WTC11 (cell line): ENCODE measurements at regions not wholly inside any gene's neighbourhood (a gene's known extent, or its start where the extent isn't known, plus 50 kb on each side); places are given as distances from the start of the nearest gene placed in this dataset.

Experiments
- FOXJ3 ChIP-seq: sonication (generic); formaldehyde crosslinking; IDR thresholded peaks from 2 replicates; pipeline ENCODE4 v1.9.0; 2021; ENCODE audit warnings: missing genetic modification reagents, mild to moderate bottlenecking, borderline replicate concordance
- FOXP1 ChIP-seq: sonication (generic); formaldehyde crosslinking; IDR thresholded peaks from 2 replicates; pipeline ENCODE4 v1.8.0; 2022; ENCODE audit warnings: missing genetic modification reagents, mild to moderate bottlenecking, moderate library complexity, borderline replicate concordance
- HMGA2 ChIP-seq: fragments of 250-450 bp; sonication (Bioruptor Pico); IDR thresholded peaks from 2 replicates; pipeline ENCODE4 v1.4.0; 2021; ENCODE audit warnings: mild to moderate bottlenecking, moderate library complexity
- IRF2 ChIP-seq: sonication (generic); formaldehyde crosslinking; IDR thresholded peaks from 2 replicates; pipeline ENCODE4 v1.8.0; 2022; ENCODE audit warnings: low read depth, missing genetic modification reagents, borderline replicate concordance
- MXD4 ChIP-seq: fragments of 250-450 bp; sonication (Bioruptor Pico); IDR thresholded peaks from 2 replicates; pipeline ENCODE4 v1.8.0; 2021; ENCODE audit warnings: mild to moderate bottlenecking, moderate library complexity, borderline replicate concordance
- TEAD4 ChIP-seq: sonication (generic); formaldehyde crosslinking; IDR thresholded peaks from 2 replicates; pipeline ENCODE4 v1.8.0; 2022; ENCODE audit warnings: mild to moderate bottlenecking, missing genetic modification reagents
- TF ChIP-seq, protein P1 (sequence below): fragments of 200-600 bp; IDR thresholded peaks from 2 replicates; pipeline ENCODE4 v1.8.0; 2022; ENCODE audit warnings: antibody characterized with exemption
- TF ChIP-seq, protein P2 (sequence below): sonication (generic); formaldehyde crosslinking; IDR thresholded peaks from 2 replicates; pipeline ENCODE4 v1.8.0; 2023; ENCODE audit warnings: mild to moderate bottlenecking, missing genetic modification reagents
- TF ChIP-seq, protein P3 (sequence below): sonication (generic); formaldehyde crosslinking; IDR thresholded peaks from 2 replicates; pipeline ENCODE4 v1.8.1; 2023; ENCODE audit warnings: mild to moderate bottlenecking, missing genetic modification reagents

DNA sequence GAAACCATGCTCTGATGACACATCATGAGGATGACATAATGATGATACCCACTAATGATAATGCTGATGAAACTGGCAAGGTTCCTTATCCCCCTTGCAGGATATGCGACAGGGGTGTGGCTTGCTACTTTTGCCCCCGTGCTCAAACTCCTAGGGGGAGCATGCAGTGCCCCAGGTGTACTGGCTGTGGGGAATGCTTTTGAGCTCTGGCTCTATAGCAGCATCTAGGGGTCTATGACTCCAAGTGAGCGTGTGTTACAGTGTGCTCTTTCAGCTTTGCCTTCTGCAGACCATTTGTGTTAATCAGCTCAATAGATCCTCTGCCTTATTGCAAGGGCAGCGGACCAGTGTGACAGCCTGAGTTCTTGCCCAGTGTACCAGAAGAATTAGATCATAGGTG is 1239.5 kb downstream of the SI start:
- TF ChIP-seq, protein P1, sequence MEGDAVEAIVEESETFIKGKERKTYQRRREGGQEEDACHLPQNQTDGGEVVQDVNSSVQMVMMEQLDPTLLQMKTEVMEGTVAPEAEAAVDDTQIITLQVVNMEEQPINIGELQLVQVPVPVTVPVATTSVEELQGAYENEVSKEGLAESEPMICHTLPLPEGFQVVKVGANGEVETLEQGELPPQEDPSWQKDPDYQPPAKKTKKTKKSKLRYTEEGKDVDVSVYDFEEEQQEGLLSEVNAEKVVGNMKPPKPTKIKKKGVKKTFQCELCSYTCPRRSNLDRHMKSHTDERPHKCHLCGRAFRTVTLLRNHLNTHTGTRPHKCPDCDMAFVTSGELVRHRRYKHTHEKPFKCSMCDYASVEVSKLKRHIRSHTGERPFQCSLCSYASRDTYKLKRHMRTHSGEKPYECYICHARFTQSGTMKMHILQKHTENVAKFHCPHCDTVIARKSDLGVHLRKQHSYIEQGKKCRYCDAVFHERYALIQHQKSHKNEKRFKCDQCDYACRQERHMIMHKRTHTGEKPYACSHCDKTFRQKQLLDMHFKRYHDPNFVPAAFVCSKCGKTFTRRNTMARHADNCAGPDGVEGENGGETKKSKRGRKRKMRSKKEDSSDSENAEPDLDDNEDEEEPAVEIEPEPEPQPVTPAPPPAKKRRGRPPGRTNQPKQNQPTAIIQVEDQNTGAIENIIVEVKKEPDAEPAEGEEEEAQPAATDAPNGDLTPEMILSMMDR = no peak
- TF ChIP-seq, protein P2, sequence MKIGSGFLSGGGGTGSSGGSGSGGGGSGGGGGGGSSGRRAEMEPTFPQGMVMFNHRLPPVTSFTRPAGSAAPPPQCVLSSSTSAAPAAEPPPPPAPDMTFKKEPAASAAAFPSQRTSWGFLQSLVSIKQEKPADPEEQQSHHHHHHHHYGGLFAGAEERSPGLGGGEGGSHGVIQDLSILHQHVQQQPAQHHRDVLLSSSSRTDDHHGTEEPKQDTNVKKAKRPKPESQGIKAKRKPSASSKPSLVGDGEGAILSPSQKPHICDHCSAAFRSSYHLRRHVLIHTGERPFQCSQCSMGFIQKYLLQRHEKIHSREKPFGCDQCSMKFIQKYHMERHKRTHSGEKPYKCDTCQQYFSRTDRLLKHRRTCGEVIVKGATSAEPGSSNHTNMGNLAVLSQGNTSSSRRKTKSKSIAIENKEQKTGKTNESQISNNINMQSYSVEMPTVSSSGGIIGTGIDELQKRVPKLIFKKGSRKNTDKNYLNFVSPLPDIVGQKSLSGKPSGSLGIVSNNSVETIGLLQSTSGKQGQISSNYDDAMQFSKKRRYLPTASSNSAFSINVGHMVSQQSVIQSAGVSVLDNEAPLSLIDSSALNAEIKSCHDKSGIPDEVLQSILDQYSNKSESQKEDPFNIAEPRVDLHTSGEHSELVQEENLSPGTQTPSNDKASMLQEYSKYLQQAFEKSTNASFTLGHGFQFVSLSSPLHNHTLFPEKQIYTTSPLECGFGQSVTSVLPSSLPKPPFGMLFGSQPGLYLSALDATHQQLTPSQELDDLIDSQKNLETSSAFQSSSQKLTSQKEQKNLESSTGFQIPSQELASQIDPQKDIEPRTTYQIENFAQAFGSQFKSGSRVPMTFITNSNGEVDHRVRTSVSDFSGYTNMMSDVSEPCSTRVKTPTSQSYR = no peak
- TF ChIP-seq FOXP1 (CRISPR knock-in tag) (no peak), FOXJ3 (CRISPR knock-in tag) (no peak), HMGA2 (CRISPR knock-in tag) (no peak), TEAD4 (CRISPR knock-in tag) (no peak), MXD4 (CRISPR knock-in tag) (no peak), IRF2 (CRISPR knock-in tag) (no peak)
- TF ChIP-seq, protein P3, sequence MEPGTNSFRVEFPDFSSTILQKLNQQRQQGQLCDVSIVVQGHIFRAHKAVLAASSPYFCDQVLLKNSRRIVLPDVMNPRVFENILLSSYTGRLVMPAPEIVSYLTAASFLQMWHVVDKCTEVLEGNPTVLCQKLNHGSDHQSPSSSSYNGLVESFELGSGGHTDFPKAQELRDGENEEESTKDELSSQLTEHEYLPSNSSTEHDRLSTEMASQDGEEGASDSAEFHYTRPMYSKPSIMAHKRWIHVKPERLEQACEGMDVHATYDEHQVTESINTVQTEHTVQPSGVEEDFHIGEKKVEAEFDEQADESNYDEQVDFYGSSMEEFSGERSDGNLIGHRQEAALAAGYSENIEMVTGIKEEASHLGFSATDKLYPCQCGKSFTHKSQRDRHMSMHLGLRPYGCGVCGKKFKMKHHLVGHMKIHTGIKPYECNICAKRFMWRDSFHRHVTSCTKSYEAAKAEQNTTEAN (CRISPR knock-in tag) = no peak
